MM.1S (cell line): ENCODE measurements at regions not wholly inside any gene's neighbourhood (a gene's known extent, or its start where the extent isn't known, plus 50 kb on each side); places are given as distances from the start of the nearest gene placed in this dataset.

Source experiments
- DNase-seq: peaks from one replicate; pipeline ENCODE4 v3.0.0-alpha.2; 2015
- H2AFZ ChIP-seq: fragments of 300-600 bp; sonication (generic); 2 replicates; pipeline ENCODE4 v1.6.0; 2016; ENCODE audit warnings: antibody characterized with exemption, low read length
- H3F3A ChIP-seq: fragments of 300-600 bp; sonication (generic); 2 replicates; pipeline ENCODE4 v1.6.1; 2016; ENCODE audit warnings: mild to moderate bottlenecking, antibody characterized with exemption, low read length, moderate library complexity, mixed read lengths; ENCODE audit not compliant: insufficient read depth
- H3K27ac ChIP-seq: fragments of 300-600 bp; sonication (generic); 2 replicates; pipeline ENCODE4 v1.5.1; 2016; ENCODE audit warnings: mild to moderate bottlenecking, low read length
- H3K27me3 ChIP-seq: fragments of 300-600 bp; sonication (generic); replicated peaks from 2 replicates; pipeline ENCODE4 v1.6.0; 2016; ENCODE audit warnings: low read length; ENCODE audit not compliant: insufficient read depth
- H3K36me3 ChIP-seq: fragments of 300-600 bp; sonication (generic); replicated peaks from 2 replicates; pipeline ENCODE4 v1.6.1; 2016; ENCODE audit warnings: mild to moderate bottlenecking, low read length, mixed read lengths; ENCODE audit not compliant: insufficient read depth
- H3K4me1 ChIP-seq: fragments of 300-600 bp; sonication (generic); 2 replicates; pipeline ENCODE4 v1.6.1; 2016; ENCODE audit warnings: low read length, mixed read lengths
- H3K4me2 ChIP-seq: fragments of 300-600 bp; sonication (generic); 2 replicates; pipeline ENCODE4 v1.6.0; 2016; ENCODE audit warnings: low read depth, low read length
- H3K4me3 ChIP-seq: fragments of 300-600 bp; sonication (generic); 2 replicates; pipeline ENCODE4 v1.5.1; 2016; ENCODE audit warnings: low read length, mixed read lengths
- H3K79me2 ChIP-seq: fragments of 300-600 bp; sonication (generic); 2 replicates; pipeline ENCODE4 v1.6.1; 2016; ENCODE audit warnings: mixed run types, low read length, mixed read lengths
- H3K9ac ChIP-seq: fragments of 300-600 bp; sonication (generic); 2 replicates; pipeline ENCODE4 v1.6.1; 2016; ENCODE audit warnings: low read length, mixed read lengths
- H3K9me2 ChIP-seq: fragments of 300-600 bp; sonication (generic); replicated peaks from 2 replicates; pipeline ENCODE4 v1.6.1; 2016; ENCODE audit warnings: mild to moderate bottlenecking, low read length, mixed read lengths; ENCODE audit not compliant: insufficient read depth
- H3K9me3 ChIP-seq: fragments of 300-600 bp; sonication (generic); replicated peaks from 2 replicates; pipeline ENCODE4 v1.6.1; 2016; ENCODE audit warnings: mild to moderate bottlenecking, low read length, mixed read lengths; ENCODE audit not compliant: insufficient read depth
- H4K20me1 ChIP-seq: fragments of 300-600 bp; sonication (generic); 2 replicates; pipeline ENCODE4 v1.6.1; 2016; ENCODE audit warnings: mild to moderate bottlenecking, low read length, moderate library complexity, mixed read lengths; ENCODE audit not compliant: insufficient read depth
- CTCF ChIP-seq: fragments of 300-600 bp; sonication (generic); IDR thresholded peaks from 2 replicates; pipeline ENCODE4 v1.5.1; 2016; ENCODE audit warnings: antibody characterized with exemption, low read length, mixed read lengths
- EZH2 ChIP-seq: fragments of 300-600 bp; sonication (generic); optimal IDR thresholded peaks from 2 replicates; pipeline ENCODE3; 2017; ENCODE audit warnings: low read depth, mild to moderate bottlenecking, antibody characterized with exemption, low read length, mixed read lengths
- EZH2phosphoT487 ChIP-seq: fragments of 300-600 bp; sonication (generic); IDR thresholded peaks from 2 replicates; pipeline ENCODE4 v1.6.1; 2018; ENCODE audit warnings: antibody characterized with exemption, low read length

- no peaks in the 10 kb centered on the region for H3K27me3 ChIP-seq
- DNase-seq = no peak
- no peaks in the 10 kb centered on the region for H4K20me1 ChIP-seq
- H3K9ac ChIP-seq = no peak overlapping the region
- H3K9me3 ChIP-seq = no peaks in the 10 kb centered on the region
- no peak overlapping the region for H2AFZ ChIP-seq
- H3K79me2 ChIP-seq = no peaks in the 10 kb centered on the region
- H3K4me2 ChIP-seq = no peak overlapping the region
- TF ChIP-seq CTCF (no peak), EZH2 (no peak), EZH2phosphoT487 (no peak)
- H3K4me3 ChIP-seq = no peak overlapping the region
- H3K27ac ChIP-seq = no peak overlapping the region
- H3K36me3 ChIP-seq = no peaks in the 10 kb centered on the region
- H3K4me1 ChIP-seq = peaks cover 7% of the 10 kb centered on the region; the same call in 1 of the 2 replicates
- H3K9me2 ChIP-seq = no peaks in the 10 kb centered on the region
- H3F3A ChIP-seq = no peaks in the 10 kb centered on the region
Measured at GRCh38 chr5:147966829-147967228, 60.5 kb upstream of the C5orf46 start.

GRCh38 chr5:147966326-147966725, 60.0 kb upstream of the C5orf46 start:
- no peak for TF ChIP-seq EZH2
- no peak for DNase-seq
- Histone ChIP-seq H3K4me1 (peaks cover 7% of the 10 kb centered on the region; the same call in 1 of the 2 replicates), H3F3A (no peaks in the 10 kb centered on the region), H3K27ac (no peak overlapping the region), H3K36me3 (no peaks in the 10 kb centered on the region), H3K27me3 (no peaks in the 10 kb centered on the region), H4K20me1 (no peaks in the 10 kb centered on the region), H3K9ac (no peak overlapping the region), H3K9me3 (no peaks in the 10 kb centered on the region), H3K4me3 (no peak overlapping the region), H3K4me2 (no peak overlapping the region), H3K9me2 (no peaks in the 10 kb centered on the region), H3K79me2 (no peaks in the 10 kb centered on the region), H2AFZ (no peak overlapping the region)

GRCh38 chr5:147965715-147966114, 59.4 kb upstream of the C5orf46 start:
- DNase-seq = no peak
- Histone ChIP-seq H3K27ac (no peak overlapping the region), H3K79me2 (no peaks in the 10 kb centered on the region), H3K27me3 (no peaks in the 10 kb centered on the region), H3K9me3 (no peaks in the 10 kb centered on the region), H2AFZ (no peak overlapping the region), H3K4me2 (no peak overlapping the region), H4K20me1 (no peaks in the 10 kb centered on the region), H3K9ac (no peak overlapping the region), H3K4me3 (no peak overlapping the region), H3K9me2 (no peaks in the 10 kb centered on the region), H3K36me3 (no peaks in the 10 kb centered on the region), H3K4me1 (peaks cover 7% of the 10 kb centered on the region; the same call in 1 of the 2 replicates), H3F3A (no peaks in the 10 kb centered on the region)
- TF ChIP-seq EZH2phosphoT487 (no peak), CTCF (no peak), EZH2 (no peak)

GRCh38 chr5:147963948-147964693, 57.8 kb upstream of the C5orf46 start:
- Histone ChIP-seq H2AFZ (no peak overlapping the region), H3K4me1 (peaks cover 7% of the 10 kb centered on the region; the same call in 1 of the 2 replicates), H3K4me2 (no peak overlapping the region), H3F3A (no peaks in the 10 kb centered on the region), H3K27me3 (no peaks in the 10 kb centered on the region), H4K20me1 (no peaks in the 10 kb centered on the region), H3K79me2 (no peaks in the 10 kb centered on the region), H3K27ac (no peak overlapping the region), H3K4me3 (no peak overlapping the region), H3K9me3 (no peaks in the 10 kb centered on the region), H3K36me3 (no peaks in the 10 kb centered on the region), H3K9me2 (no peaks in the 10 kb centered on the region), H3K9ac (no peak overlapping the region)
- no peak for TF ChIP-seq EZH2phosphoT487
- no peak for TF ChIP-seq EZH2
- TF ChIP-seq CTCF = no peak
- no peak for DNase-seq
